ENCODE measurements at regions not wholly inside any gene's neighbourhood (a gene's known extent, or its start where the extent isn't known, plus 50 kb on each side); places are given as distances from the start of the nearest gene placed in this dataset.

GRCh38 chr2:6312367-6312766, 553.3 kb downstream of the CMPK2 start:
- Histone ChIP-seq H3K4me2 (ENCODE audit: low read length) (no peak overlapping the region), H3K9ac (ENCODE audit: low read length) (no peak overlapping the region), H3K4me3 (ENCODE audit: low read length) (no peak overlapping the region), H3K79me2 (ENCODE audit: low read length) (no peaks in the 10 kb centered on the region), H3K9me3 (ENCODE audit: low read length) (no peaks in the 10 kb centered on the region), H3K27ac (ENCODE audit: low read length) (no peak overlapping the region), H2AFZ (ENCODE audit: low read length) (no peak overlapping the region), H3K4me1 (ENCODE audit: insufficient read depth, low read length) (no peaks in the 10 kb centered on the region), H3K9me2 (replicated peaks; ENCODE audit: low read length) (no peaks in the 10 kb centered on the region), H3K27me3 (ENCODE audit: low read length) (peaks cover 3% of the 10 kb centered on the region; the same call in 1 of the 2 replicates), H4K20me1 (ENCODE audit: low read length) (no peaks in the 10 kb centered on the region), H3K36me3 (ENCODE audit: low read depth, low read length) (no peaks in the 10 kb centered on the region), H3F3A (ENCODE audit: low read length, unreplicated experiment) (no peaks in the 10 kb centered on the region)
- DNase-seq (no peak), ATAC-seq (no peak)
- TF ChIP-seq EZH2phosphoT487 (IDR thresholded peaks at IDR 0.05; ENCODE audit: borderline replicate concordance, low read length) (no peak), CTCF (conservative IDR thresholded peaks at IDR 0.05; ENCODE audit: low read depth, low read length) (no peak), EZH2 (IDR thresholded peaks at IDR 0.05; ENCODE audit: low read length, unreplicated experiment) (no peak)
- CTCF ChIA-PET, result no interaction called here
- no TSS peak for BruUV-seq (replicated peaks)
- POLR2A ChIA-PET (ENCODE audit: unreplicated experiment), result no interaction called here
- intact Hi-C loops (cut with micrococcal nuclease), result no loop called here

- Histone ChIP-seq H3K4me3 (ENCODE audit: low read length) (no peak overlapping the region), H3F3A (ENCODE audit: low read length, unreplicated experiment) (no peaks in the 10 kb centered on the region), H3K79me2 (ENCODE audit: low read length) (no peaks in the 10 kb centered on the region), H3K9ac (ENCODE audit: low read length) (no peak overlapping the region), H3K4me2 (ENCODE audit: low read length) (no peak overlapping the region), H3K36me3 (ENCODE audit: low read depth, low read length) (no peaks in the 10 kb centered on the region), H3K27me3 (ENCODE audit: low read length) (peaks cover 3% of the 10 kb centered on the region; the same call in 1 of the 2 replicates), H4K20me1 (ENCODE audit: low read length) (no peaks in the 10 kb centered on the region), H3K4me1 (ENCODE audit: insufficient read depth, low read length) (no peaks in the 10 kb centered on the region), H3K9me3 (ENCODE audit: low read length) (no peaks in the 10 kb centered on the region), H3K27ac (ENCODE audit: low read length) (no peak overlapping the region), H3K9me2 (replicated peaks; ENCODE audit: low read length) (no peaks in the 10 kb centered on the region), H2AFZ (ENCODE audit: low read length) (no peak overlapping the region)
- DNase-seq (no peak), ATAC-seq (no peak)
- BruUV-seq (replicated peaks), result no TSS peak
- intact Hi-C loops (cut with micrococcal nuclease), result no loop called here
- CTCF ChIA-PET, result no interaction called here
- POLR2A ChIA-PET (ENCODE audit: unreplicated experiment), result no interaction called here
- TF ChIP-seq CTCF (conservative IDR thresholded peaks at IDR 0.05; ENCODE audit: low read depth, low read length) (no peak), EZH2 (IDR thresholded peaks at IDR 0.05; ENCODE audit: low read length, unreplicated experiment) (no peak), EZH2phosphoT487 (IDR thresholded peaks at IDR 0.05; ENCODE audit: borderline replicate concordance, low read length) (no peak)
Measured at GRCh38 chr2:6314218-6314960, 551.3 kb downstream of the CMPK2 start.

GRCh38 chr2:6325616-6326015, 540.1 kb downstream of the CMPK2 start:
- intact Hi-C loops (cut with micrococcal nuclease), result no loop called here
- no TSS peak for BruUV-seq (replicated peaks)
- no peak overlapping the region for H3K9ac ChIP-seq (ENCODE audit: low read length)
- POLR2A ChIA-PET (ENCODE audit: unreplicated experiment), result no interaction called here
- no peaks in the 10 kb centered on the region for H3K27me3 ChIP-seq (ENCODE audit: low read length)
- no peaks in the 10 kb centered on the region for H3K9me2 ChIP-seq (replicated peaks; ENCODE audit: low read length)
- no peak overlapping the region for H3K4me2 ChIP-seq (ENCODE audit: low read length)
- no peak overlapping the region for H2AFZ ChIP-seq (ENCODE audit: low read length)
- DNase-seq (no peak), ATAC-seq (no peak)
- no peaks in the 10 kb centered on the region for H3K4me1 ChIP-seq (ENCODE audit: insufficient read depth, low read length)
- CTCF ChIA-PET, result no interaction called here
- H3K36me3 ChIP-seq (ENCODE audit: low read depth, low read length), result no peaks in the 10 kb centered on the region
- no peak for TF ChIP-seq EZH2phosphoT487 (IDR thresholded peaks at IDR 0.05; ENCODE audit: borderline replicate concordance, low read length)
- no peak for TF ChIP-seq CTCF (conservative IDR thresholded peaks at IDR 0.05; ENCODE audit: low read depth, low read length)
- TF ChIP-seq EZH2 (IDR thresholded peaks at IDR 0.05; ENCODE audit: low read length, unreplicated experiment), result no peak
- no peaks in the 10 kb centered on the region for H4K20me1 ChIP-seq (ENCODE audit: low read length)
- no peaks in the 10 kb centered on the region for H3K79me2 ChIP-seq (ENCODE audit: low read length)
- no peak overlapping the region for H3K4me3 ChIP-seq (ENCODE audit: low read length)
- no peaks in the 10 kb centered on the region for H3K9me3 ChIP-seq (ENCODE audit: low read length)
- H3K27ac ChIP-seq (ENCODE audit: low read length), result no peak overlapping the region
- no peaks in the 10 kb centered on the region for H3F3A ChIP-seq (ENCODE audit: low read length, unreplicated experiment)
